SKM-1 (cell line): ENCODE measurements at regions not wholly inside any gene's neighbourhood (a gene's known extent, or its start where the extent isn't known, plus 50 kb on each side); places are given as distances from the start of the nearest gene placed in this dataset.
"Not testable (repeated sequence)": the region's sequence is repeated elsewhere in the genome, so short reads cannot be mapped to it uniquely, and the experiment has no call there.

Experiments used
- DNase-seq: peaks from one replicate; lab custom pipeline; 2025; ENCODE audit not compliant: unreplicated experiment; lab: John Stamatoyannopoulos, UW

GRCh38 chr5:119694284-119694683, 64.9 kb downstream of the FAM170A start:
- no peak for DNase-seq

GRCh38 chr5:119706049-119706448, 76.7 kb downstream of the FAM170A start:
- no peak for DNase-seq

- DNase-seq: no peak
Measured at GRCh38 chr5:119708076-119708790, 78.9 kb downstream of the FAM170A start.

- DNase-seq: no peak
Measured at GRCh38 chr5:119721775-119722174, 92.4 kb downstream of the FAM170A start.

- DNase-seq: not testable (repeated sequence)
Measured at GRCh38 chr5:119725291-119725690, 95.9 kb downstream of the FAM170A start.

GRCh38 chr5:119726544-119726943, 97.2 kb downstream of the FAM170A start:
- DNase-seq: no peak

- no peak for DNase-seq
Measured at GRCh38 chr5:119740225-119740624, 110.9 kb downstream of the FAM170A start.

- no peak for DNase-seq
Measured at GRCh38 chr5:119741691-119742090, 112.3 kb downstream of the FAM170A start.

GRCh38 chr5:119742311-119742710, 113.0 kb downstream of the FAM170A start:
- no peak for DNase-seq

- no peak for DNase-seq
Measured at GRCh38 chr5:119743927-119744326, 114.6 kb downstream of the FAM170A start.

GRCh38 chr5:119745976-119746375, 116.6 kb downstream of the FAM170A start:
- no peak for DNase-seq

GRCh38 chr5:119746984-119747383, 117.6 kb downstream of the FAM170A start:
- no peak for DNase-seq

- DNase-seq: no peak
Measured at GRCh38 chr5:119750887-119751733, 121.8 kb downstream of the FAM170A start.

- no peak for DNase-seq
Measured at GRCh38 chr5:119751734-119752094, 122.4 kb downstream of the FAM170A start.

- DNase-seq: no peak
Measured at GRCh38 chr5:119752921-119753886, 123.8 kb downstream of the FAM170A start.

- not testable (repeated sequence) for DNase-seq
Measured at GRCh38 chr5:119754825-119755224, 125.5 kb downstream of the FAM170A start.

GRCh38 chr5:119757276-119757675, 127.9 kb downstream of the FAM170A start:
- no peak for DNase-seq

- not testable (repeated sequence) for DNase-seq
Measured at GRCh38 chr5:119769695-119770693, 140.6 kb downstream of the FAM170A start.

- not testable (repeated sequence) for DNase-seq
Measured at GRCh38 chr5:119780145-119780544, 150.8 kb downstream of the FAM170A start.

GRCh38 chr5:119785057-119785456, 155.7 kb downstream of the FAM170A start:
- DNase-seq: no peak
